ENCODE measurements at regions not wholly inside any gene's neighbourhood (a gene's known extent, or its start where the extent isn't known, plus 50 kb on each side); places are given as distances from the start of the nearest gene placed in this dataset.

DNA sequence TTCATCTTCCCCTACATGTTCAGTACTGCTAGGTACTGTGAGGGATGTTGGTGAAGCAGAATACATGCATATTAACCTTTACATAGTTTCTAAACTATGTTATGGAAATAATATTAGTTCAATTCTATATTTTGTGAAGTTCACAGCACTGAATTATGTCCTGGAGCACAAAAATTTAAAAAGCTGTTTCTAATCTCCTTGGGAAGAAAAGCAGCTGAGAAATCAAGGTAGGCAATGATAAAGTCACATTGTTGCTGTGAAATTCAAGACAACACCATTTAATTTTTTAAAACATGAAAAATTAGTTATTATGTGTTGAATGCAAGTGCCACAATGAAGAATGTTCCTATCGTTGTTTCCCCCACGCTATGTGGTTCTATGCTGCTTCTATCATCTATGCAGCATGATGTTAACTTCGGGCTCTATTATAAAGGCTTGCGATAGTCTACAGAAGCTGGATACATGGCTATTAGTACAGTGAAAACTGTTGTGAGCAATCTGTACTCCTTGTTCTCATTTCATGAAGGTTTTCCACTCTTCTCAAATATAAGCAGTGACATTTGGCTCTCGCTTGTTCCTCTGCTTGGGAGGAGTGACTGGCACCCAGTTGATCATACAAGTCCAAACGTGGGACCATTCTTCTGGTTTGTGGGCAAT lies 164.3 kb downstream of the AASDHPPT start:
- no peak for DNase-seq (ENCODE audit: low read depth)
- no peaks in the 10 kb centered on the region for H3K36me3 Mint-ChIP-seq (ENCODE audit: low read depth, unreplicated experiment)
- no peaks in the 10 kb centered on the region for H4K20me1 ChIP-seq (ENCODE audit: insufficient read depth, low read length)
- no peak overlapping the region for H3K4me2 ChIP-seq (ENCODE audit: low read length)
- H2AFZ ChIP-seq (ENCODE audit: low read depth, low read length), result no peak overlapping the region
- no peak overlapping the region for H3K27ac Mint-ChIP-seq (ENCODE audit: unreplicated experiment)
- FAIRE-seq, result no peak
- no peak overlapping the region for H3K9ac ChIP-seq (ENCODE audit: low read length)
- H3K4me3 ChIP-seq (ENCODE audit: insufficient read depth, low read depth, low read length), result no peak overlapping the region
- H3K27me3 Mint-ChIP-seq (ENCODE audit: low read depth, unreplicated experiment), result no peaks in the 10 kb centered on the region
- no peak overlapping the region for H3K4me3 Mint-ChIP-seq (ENCODE audit: unreplicated experiment)
- TF ChIP-seq EZH2 (IDR thresholded peaks at IDR 0.05; ENCODE audit: insufficient read depth, low read length), result no peak
- TF ChIP-seq, protein P1, sequence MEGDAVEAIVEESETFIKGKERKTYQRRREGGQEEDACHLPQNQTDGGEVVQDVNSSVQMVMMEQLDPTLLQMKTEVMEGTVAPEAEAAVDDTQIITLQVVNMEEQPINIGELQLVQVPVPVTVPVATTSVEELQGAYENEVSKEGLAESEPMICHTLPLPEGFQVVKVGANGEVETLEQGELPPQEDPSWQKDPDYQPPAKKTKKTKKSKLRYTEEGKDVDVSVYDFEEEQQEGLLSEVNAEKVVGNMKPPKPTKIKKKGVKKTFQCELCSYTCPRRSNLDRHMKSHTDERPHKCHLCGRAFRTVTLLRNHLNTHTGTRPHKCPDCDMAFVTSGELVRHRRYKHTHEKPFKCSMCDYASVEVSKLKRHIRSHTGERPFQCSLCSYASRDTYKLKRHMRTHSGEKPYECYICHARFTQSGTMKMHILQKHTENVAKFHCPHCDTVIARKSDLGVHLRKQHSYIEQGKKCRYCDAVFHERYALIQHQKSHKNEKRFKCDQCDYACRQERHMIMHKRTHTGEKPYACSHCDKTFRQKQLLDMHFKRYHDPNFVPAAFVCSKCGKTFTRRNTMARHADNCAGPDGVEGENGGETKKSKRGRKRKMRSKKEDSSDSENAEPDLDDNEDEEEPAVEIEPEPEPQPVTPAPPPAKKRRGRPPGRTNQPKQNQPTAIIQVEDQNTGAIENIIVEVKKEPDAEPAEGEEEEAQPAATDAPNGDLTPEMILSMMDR (IDR thresholded peaks at IDR 0.05; ENCODE audit: insufficient read depth, low read depth, low read length), result no peak
- no peaks in the 10 kb centered on the region for H3K4me1 Mint-ChIP-seq (ENCODE audit: low read depth, unreplicated experiment)
- no peaks in the 10 kb centered on the region for H3K36me3 ChIP-seq (ENCODE audit: insufficient read depth, low read length)
- H3K9me3 Mint-ChIP-seq (ENCODE audit: unreplicated experiment), result peaks cover 6% of the 10 kb centered on the region
- H3K4me1 ChIP-seq (ENCODE audit: insufficient read depth, low read length), result no peaks in the 10 kb centered on the region
- no peaks in the 10 kb centered on the region for H3K79me2 ChIP-seq (ENCODE audit: insufficient read depth, low read length)
- H3K27me3 ChIP-seq (ENCODE audit: insufficient read depth, low read length), result no peaks in the 10 kb centered on the region
- H3K27ac ChIP-seq (ENCODE audit: low read depth, low read length), result no peak overlapping the region
- peaks cover 2% of the 10 kb centered on the region for H3K9me3 ChIP-seq (ENCODE audit: insufficient read depth, low read depth, low read length)

DNA sequence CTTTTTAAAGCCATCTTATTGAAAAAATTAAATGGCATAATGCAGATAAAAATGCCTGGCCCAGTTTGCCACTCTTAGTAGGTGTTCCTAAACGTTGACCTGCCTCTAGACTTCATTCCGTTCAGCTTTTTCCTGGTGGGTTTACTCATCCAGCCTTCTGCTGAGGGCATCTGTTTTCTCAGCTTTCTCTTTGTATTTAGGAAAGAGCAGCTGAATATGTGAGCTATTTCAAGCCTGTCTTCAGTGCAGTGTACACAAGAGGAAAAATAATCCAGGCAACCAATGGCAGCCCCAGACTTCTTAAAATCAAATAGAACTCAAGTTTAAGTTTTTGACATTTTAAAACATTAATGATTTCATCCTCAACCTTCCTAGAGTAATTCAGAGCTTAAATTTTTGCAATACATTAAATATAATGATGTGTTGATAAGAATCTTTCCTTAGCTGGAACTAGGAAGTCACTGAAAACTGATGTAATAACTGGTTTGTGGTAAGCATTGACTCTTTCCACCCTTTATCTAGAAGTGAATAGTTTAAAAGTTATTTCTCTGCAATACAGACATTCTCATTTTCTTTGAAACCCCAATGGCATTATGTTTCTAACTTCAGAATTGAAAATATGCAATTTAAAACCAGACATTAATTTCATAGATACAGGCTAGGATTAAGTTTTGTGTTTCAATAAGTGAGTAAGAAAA lies 165.4 kb downstream of the AASDHPPT start:
- Histone ChIP-seq H3K27me3 (ENCODE audit: insufficient read depth, low read length) (no peaks in the 10 kb centered on the region), H4K20me1 (ENCODE audit: insufficient read depth, low read length) (no peaks in the 10 kb centered on the region), H3K79me2 (ENCODE audit: insufficient read depth, low read length) (no peaks in the 10 kb centered on the region), H3K4me3 (ENCODE audit: insufficient read depth, low read depth, low read length) (no peak overlapping the region), H2AFZ (ENCODE audit: low read depth, low read length) (no peak overlapping the region), H3K9me3 (ENCODE audit: insufficient read depth, low read depth, low read length) (peaks cover 2% of the 10 kb centered on the region), H3K36me3 (ENCODE audit: insufficient read depth, low read length) (no peaks in the 10 kb centered on the region), H3K4me2 (ENCODE audit: low read length) (no peak overlapping the region), H3K4me1 (ENCODE audit: insufficient read depth, low read length) (no peaks in the 10 kb centered on the region), H3K9ac (ENCODE audit: low read length) (no peak overlapping the region), H3K27ac (ENCODE audit: low read depth, low read length) (no peak overlapping the region)
- Mint-ChIP-seq H3K27ac (ENCODE audit: unreplicated experiment) (peak overlapping the region; percentile 75), H3K4me1 (ENCODE audit: low read depth, unreplicated experiment) (no peaks in the 10 kb centered on the region), H3K27me3 (ENCODE audit: low read depth, unreplicated experiment) (no peaks in the 10 kb centered on the region), H3K4me3 (ENCODE audit: unreplicated experiment) (no peak overlapping the region), H3K36me3 (ENCODE audit: low read depth, unreplicated experiment) (no peaks in the 10 kb centered on the region), H3K9me3 (ENCODE audit: unreplicated experiment) (peaks cover 6% of the 10 kb centered on the region)
- FAIRE-seq, result no peak
- DNase-seq (ENCODE audit: low read depth), result peak; percentile 64
- no peak for TF ChIP-seq EZH2 (IDR thresholded peaks at IDR 0.05; ENCODE audit: insufficient read depth, low read length)
- TF ChIP-seq, protein P1 (IDR thresholded peaks at IDR 0.05; ENCODE audit: insufficient read depth, low read depth, low read length), result no peak

DNA sequence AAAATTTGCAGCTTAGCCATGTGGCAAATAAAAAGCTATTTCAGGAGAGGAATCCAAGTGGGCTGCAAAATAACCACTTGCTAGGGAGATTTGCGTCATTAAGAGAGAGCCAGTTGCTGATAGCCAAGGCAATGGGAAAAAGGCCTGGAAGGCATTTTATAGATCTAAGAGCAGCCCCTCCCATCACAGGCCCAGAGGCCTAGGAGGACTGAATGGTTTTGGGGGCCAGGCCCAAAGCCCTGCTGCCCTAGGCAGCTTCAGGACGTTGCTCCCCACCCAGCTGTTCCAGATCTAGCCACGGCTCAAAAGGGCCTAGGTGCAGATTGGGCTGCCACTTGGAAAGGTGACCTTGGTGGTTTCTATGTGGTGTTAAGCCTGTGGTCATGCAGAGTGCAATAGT lies 169.0 kb downstream of the AASDHPPT start:
- H4K20me1 ChIP-seq (ENCODE audit: insufficient read depth, low read length), result no peaks in the 10 kb centered on the region
- Mint-ChIP-seq H3K9me3 (ENCODE audit: unreplicated experiment) (peaks cover 9% of the 10 kb centered on the region), H3K27me3 (ENCODE audit: low read depth, unreplicated experiment) (no peaks in the 10 kb centered on the region), H3K4me3 (ENCODE audit: unreplicated experiment) (no peak overlapping the region), H3K27ac (ENCODE audit: unreplicated experiment) (no peak overlapping the region), H3K36me3 (ENCODE audit: low read depth, unreplicated experiment) (no peaks in the 10 kb centered on the region), H3K4me1 (ENCODE audit: low read depth, unreplicated experiment) (no peaks in the 10 kb centered on the region)
- H3K4me3 ChIP-seq (ENCODE audit: insufficient read depth, low read depth, low read length), result no peak overlapping the region
- TF ChIP-seq, protein P1 (IDR thresholded peaks at IDR 0.05; ENCODE audit: insufficient read depth, low read depth, low read length), result no peak
- no peak for TF ChIP-seq EZH2 (IDR thresholded peaks at IDR 0.05; ENCODE audit: insufficient read depth, low read length)
- H3K27me3 ChIP-seq (ENCODE audit: insufficient read depth, low read length), result no peaks in the 10 kb centered on the region
- DNase-seq (ENCODE audit: low read depth) (no peak), FAIRE-seq (no peak)
- no peak overlapping the region for H3K27ac ChIP-seq (ENCODE audit: low read depth, low read length)
- H3K36me3 ChIP-seq (ENCODE audit: insufficient read depth, low read length), result no peaks in the 10 kb centered on the region
- no peak overlapping the region for H3K4me2 ChIP-seq (ENCODE audit: low read length)
- no peaks in the 10 kb centered on the region for H3K79me2 ChIP-seq (ENCODE audit: insufficient read depth, low read length)
- H3K9me3 ChIP-seq (ENCODE audit: insufficient read depth, low read depth, low read length), result peaks cover 2% of the 10 kb centered on the region
- no peak overlapping the region for H3K9ac ChIP-seq (ENCODE audit: low read length)
- no peaks in the 10 kb centered on the region for H3K4me1 ChIP-seq (ENCODE audit: insufficient read depth, low read length)
- no peak overlapping the region for H2AFZ ChIP-seq (ENCODE audit: low read depth, low read length)

All from astrocyte (in vitro differentiated cells and primary cell).